HG02678 (cell line): ENCODE measurements at regions not wholly inside any gene's neighbourhood (a gene's known extent, or its start where the extent isn't known, plus 50 kb on each side); places are given as distances from the start of the nearest gene placed in this dataset.
A peak's percentile ranks its signal among the peaks of the same experiment; 100 is the strongest.
"Not testable (repeated sequence)": the region's sequence is repeated elsewhere in the genome, so short reads cannot be mapped to it uniquely, and the experiment has no call there.

Source experiments
- ATAC-seq: cut with Tn5 transposase; IDR thresholded peaks from one replicate; pipeline ENCODE4 v1.9.1; 2021; ENCODE audit warnings: mild to moderate bottlenecking, moderate library complexity; ENCODE audit not compliant: unreplicated experiment

- ATAC-seq = no peak
Measured at GRCh38 chr3:181354140-181354539, 357.6 kb upstream of the SOX2 start.

GRCh38 chr3:181344331-181344730 is 354.8 kb upstream of the DNAJC19 start:
- ATAC-seq = no peak

- no peak for ATAC-seq
Measured at GRCh38 chr3:181336597-181336996, 347.1 kb upstream of the DNAJC19 start.

GRCh38 chr3:181333394-181333793 is 343.9 kb upstream of the DNAJC19 start:
- no peak for ATAC-seq

- no peak for ATAC-seq
Measured at GRCh38 chr3:181330821-181331563, 341.5 kb upstream of the DNAJC19 start.

GRCh38 chr3:181330257-181330656 is 340.7 kb upstream of the DNAJC19 start:
- ATAC-seq = no peak

GRCh38 chr3:181329024-181329423 is 339.5 kb upstream of the DNAJC19 start:
- ATAC-seq = no peak

- ATAC-seq = no peak
Measured at GRCh38 chr3:181328346-181328745, 338.8 kb upstream of the DNAJC19 start.

GRCh38 chr3:181327349-181327748 is 337.8 kb upstream of the DNAJC19 start:
- ATAC-seq = no peak

- peak; percentile 80 for ATAC-seq
Measured at GRCh38 chr3:181326637-181327223, 337.2 kb upstream of the DNAJC19 start.

GRCh38 chr3:181324516-181324915 is 335.0 kb upstream of the DNAJC19 start:
- not testable (repeated sequence) for ATAC-seq

- ATAC-seq = no peak
Measured at GRCh38 chr3:181318321-181318720, 328.8 kb upstream of the DNAJC19 start.

- no peak for ATAC-seq
Measured at GRCh38 chr3:181317508-181317907, 328.0 kb upstream of the DNAJC19 start.

GRCh38 chr3:181316482-181316881 is 326.9 kb upstream of the DNAJC19 start:
- ATAC-seq = no peak

GRCh38 chr3:181313335-181313734 is 323.8 kb upstream of the DNAJC19 start:
- ATAC-seq = no peak

- no peak for ATAC-seq
Measured at GRCh38 chr3:181311186-181311585, 321.6 kb upstream of the DNAJC19 start.

- ATAC-seq = no peak
Measured at GRCh38 chr3:181302960-181303359, 313.4 kb upstream of the DNAJC19 start.

- no peak for ATAC-seq
Measured at GRCh38 chr3:181300033-181300432, 310.5 kb upstream of the DNAJC19 start.

- ATAC-seq = no peak
Measured at GRCh38 chr3:181298421-181298820, 308.9 kb upstream of the DNAJC19 start.

- ATAC-seq = peak; percentile 61
Measured at GRCh38 chr3:181292984-181293383, 303.4 kb upstream of the DNAJC19 start.

GRCh38 chr3:181290941-181291340 is 301.4 kb upstream of the DNAJC19 start:
- no peak for ATAC-seq

- ATAC-seq = no peak
Measured at GRCh38 chr3:181289306-181289705, 299.8 kb upstream of the DNAJC19 start.

GRCh38 chr3:181288145-181288544 is 298.6 kb upstream of the DNAJC19 start:
- no peak for ATAC-seq
